Activated CD4-positive, alpha-beta T cell treated with anti-CD3 and anti-CD28 coated beads for 48 hours (primary cell): ENCODE measurements at regions not wholly inside any gene's neighbourhood (a gene's known extent, or its start where the extent isn't known, plus 50 kb on each side); places are given as distances from the start of the nearest gene placed in this dataset.

Experiments
- DNase-seq: peaks from one replicate; pipeline ENCODE4 v3.0.0-alpha.2; 2020

DNA sequence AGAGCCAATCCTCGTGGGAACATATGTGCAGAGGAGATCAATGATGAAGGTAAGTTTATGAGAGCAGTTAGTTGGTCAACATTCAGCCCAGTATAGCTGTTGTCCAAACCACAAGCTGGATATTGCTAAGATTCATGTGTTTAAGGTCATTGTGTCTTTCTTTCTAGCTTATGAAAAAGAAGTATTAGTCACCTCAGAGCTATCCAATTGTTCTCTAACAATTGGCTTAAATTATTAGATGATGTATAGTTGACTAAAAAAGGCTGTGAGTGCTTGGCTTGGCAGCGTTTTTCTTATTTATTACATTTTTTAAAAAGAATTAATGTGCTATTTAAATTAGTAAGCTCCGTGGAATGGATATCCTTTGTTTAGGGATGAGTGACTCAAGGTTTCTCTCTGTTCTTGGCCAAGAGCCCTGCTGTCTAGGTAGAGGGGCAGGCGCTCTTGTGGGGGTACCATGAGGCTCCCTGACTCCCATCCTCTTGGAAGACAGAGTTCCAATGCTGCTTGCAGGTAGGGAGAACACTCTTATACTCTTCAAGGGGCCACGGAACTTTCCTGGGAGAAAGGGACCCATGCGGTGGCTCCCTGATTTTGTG is 487.4 kb downstream of the IRX1 start:
- no peak for DNase-seq

GRCh38 chr5:4083591-4084337 is 488.1 kb downstream of the IRX1 start:
- DNase-seq = no peak

- DNase-seq = no peak
These were observed 490.4 kb downstream of the IRX1 start for GRCh38 chr5:4086081-4086480.

GRCh38 chr5:4087110-4087509 is 491.5 kb downstream of the IRX1 start:
- no peak for DNase-seq

DNA sequence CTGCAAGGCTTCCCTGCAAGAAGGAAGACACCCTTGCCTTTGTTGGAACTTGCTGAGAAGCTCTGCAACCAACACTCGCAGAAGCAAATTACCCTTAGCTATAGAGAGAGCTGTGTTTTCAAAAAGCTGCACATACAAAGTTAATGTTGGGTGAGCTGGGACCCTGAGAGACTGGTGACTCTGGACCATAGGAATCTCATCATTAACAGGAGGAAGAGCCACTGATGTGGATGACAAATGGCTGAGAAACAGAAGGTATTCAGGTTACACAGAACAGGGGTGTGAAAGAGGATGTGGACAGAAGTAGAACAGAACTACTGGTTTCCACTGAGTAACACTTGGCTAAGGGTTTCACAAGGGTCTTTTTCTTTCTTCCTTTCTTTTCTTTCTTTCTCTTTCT is 493.5 kb downstream of the IRX1 start:
- no peak for DNase-seq

GRCh38 chr5:4093236-4093635 is 497.6 kb downstream of the IRX1 start:
- DNase-seq = no peak

- DNase-seq = no peak
These were observed 498.3 kb downstream of the IRX1 start for GRCh38 chr5:4093970-4094369.

- no peak for DNase-seq
These were observed 500.4 kb downstream of the IRX1 start for GRCh38 chr5:4095918-4096630.

GRCh38 chr5:4097199-4097598 is 501.6 kb downstream of the IRX1 start:
- DNase-seq = no peak

DNA sequence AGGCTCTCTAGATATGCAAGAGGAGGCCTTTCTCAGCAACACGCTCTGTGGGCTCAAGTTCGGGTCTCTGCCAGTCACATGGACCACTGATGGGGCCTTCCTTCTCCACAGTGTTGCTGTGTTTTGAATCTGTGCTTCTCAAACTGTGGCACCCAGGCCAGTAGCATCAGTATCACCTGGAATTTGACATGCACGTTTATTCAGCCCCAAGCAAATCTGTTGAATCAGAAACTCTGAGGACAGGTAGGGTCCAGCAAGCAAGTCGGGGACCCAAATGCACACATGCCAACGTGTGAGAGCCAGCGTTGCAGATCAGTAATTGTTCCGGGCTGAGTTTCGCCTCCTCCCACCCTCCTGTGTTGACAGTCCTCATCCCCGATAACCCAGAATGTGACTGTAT is 502.6 kb downstream of the IRX1 start:
- DNase-seq = no peak

- DNase-seq = no peak
These were observed 503.8 kb downstream of the IRX1 start for GRCh38 chr5:4099386-4099785.

DNA sequence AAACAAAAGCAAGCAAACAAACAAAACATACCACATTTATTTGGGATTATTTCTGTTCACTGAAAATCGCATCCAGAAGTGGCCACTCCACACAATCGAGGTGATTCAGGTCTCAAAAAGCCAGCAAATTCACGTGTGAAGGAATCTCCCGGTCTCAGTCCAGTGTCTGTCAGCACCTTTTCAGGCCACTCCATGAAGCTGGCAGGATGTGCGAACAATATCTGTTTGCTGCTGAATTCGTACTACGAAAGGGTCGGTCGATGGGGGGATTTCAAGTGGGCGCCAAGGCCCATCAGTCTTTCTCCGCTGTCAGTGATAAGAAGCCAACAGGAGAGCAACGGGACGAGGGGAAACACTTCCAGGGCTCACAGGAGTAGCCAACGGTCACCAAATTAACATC is 505.1 kb downstream of the IRX1 start:
- no peak for DNase-seq

- no peak for DNase-seq
These were observed 505.6 kb downstream of the IRX1 start for GRCh38 chr5:4101189-4101588.

- DNase-seq = no peak
These were observed 509.4 kb downstream of the IRX1 start for GRCh38 chr5:4104831-4105597.

- DNase-seq = no peak
These were observed 513.1 kb downstream of the IRX1 start for GRCh38 chr5:4108690-4109089.

DNA sequence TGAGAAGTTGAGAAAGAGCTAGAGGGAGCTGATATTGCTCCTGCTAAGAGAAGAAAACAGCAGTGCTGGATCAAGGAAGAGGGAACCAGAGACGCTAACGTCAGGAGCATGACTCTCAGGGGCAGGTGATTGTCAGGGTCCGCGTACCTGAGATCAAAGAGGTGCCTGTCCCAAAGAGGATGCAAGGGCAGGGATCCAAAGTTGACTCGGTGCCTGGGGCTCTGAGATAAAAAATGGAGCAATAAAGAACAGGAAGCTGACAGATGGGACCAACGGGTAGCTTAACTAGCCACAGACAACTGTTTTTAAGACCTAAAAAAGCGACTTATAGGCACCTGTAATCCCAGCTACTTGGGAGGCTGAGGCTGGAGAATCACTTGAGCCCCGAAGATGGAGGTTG is 517.8 kb downstream of the IRX1 start:
- no peak for DNase-seq

DNA sequence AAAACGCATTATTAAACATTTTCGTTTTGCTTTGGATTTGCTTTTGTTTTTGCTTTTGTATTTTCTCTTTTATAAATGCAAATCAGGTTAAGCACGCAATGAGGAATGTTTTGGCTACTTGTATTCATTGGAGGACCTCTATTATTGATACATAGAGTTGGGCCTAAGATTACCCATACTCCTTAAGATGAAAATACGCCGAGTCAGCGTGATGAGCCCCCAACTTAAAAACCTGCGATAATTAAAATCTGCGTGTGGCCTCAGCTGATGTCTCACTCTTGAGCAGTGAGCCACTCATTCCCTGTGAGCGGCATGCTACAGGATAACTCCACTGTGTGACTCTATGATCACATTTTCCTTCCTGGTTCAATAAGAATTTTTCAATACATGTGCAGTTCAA is 518.3 kb downstream of the IRX1 start:
- no peak for DNase-seq

DNA sequence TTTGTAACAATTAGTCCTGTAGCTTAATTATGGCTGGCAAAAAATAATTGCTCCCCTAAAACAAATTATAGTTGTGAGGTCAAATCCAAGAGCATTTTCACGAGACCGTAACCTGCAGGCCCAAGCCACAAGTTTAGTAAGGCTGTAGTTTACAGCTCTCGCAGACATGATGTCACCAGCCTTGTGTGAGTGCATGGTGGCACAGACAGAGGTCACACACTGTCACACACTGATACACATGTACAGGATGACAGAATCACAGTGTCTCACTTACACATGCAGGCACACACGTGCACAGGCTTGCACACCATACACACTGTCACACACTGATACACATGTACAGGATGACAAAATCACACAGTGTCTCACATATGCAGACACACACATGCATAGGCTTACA is 518.8 kb downstream of the IRX1 start:
- no peak for DNase-seq

DNA sequence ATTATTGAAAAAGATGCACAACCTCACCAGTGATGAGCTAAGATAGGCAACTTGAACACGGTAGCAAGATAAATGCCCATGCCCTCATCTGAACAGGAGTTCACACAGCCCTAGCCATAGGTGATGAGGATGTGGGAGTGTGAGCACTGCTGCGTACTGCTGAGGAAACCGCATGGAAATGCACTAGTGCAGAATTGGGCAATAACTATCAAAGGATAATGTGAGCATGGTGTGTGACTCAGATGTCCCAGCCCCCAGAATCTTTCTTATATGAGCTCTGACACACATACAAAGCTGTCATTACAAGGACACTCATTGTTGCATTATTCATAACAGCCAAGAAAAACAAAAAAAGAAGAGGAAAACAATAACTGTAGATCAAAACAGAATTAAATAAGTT is 521.2 kb downstream of the IRX1 start:
- no peak for DNase-seq

- no peak for DNase-seq
These were observed 528.8 kb downstream of the IRX1 start for GRCh38 chr5:4124221-4124970.

- DNase-seq = no peak
These were observed 533.4 kb downstream of the IRX1 start for GRCh38 chr5:4128994-4129393.

- no peak for DNase-seq
These were observed 533.9 kb downstream of the IRX1 start for GRCh38 chr5:4129523-4129922.

GRCh38 chr5:4130819-4131218 is 535.2 kb downstream of the IRX1 start:
- DNase-seq = no peak
